Activated T-helper 1 cell treated with Interleukin-2 at 50 U/mL for 16 hours (primary cell): ENCODE measurements at regions not wholly inside any gene's neighbourhood (a gene's known extent, or its start where the extent isn't known, plus 50 kb on each side); places are given as distances from the start of the nearest gene placed in this dataset.

Experiments used
- DNase-seq: peaks from one replicate; pipeline ENCODE4 v3.0.0-alpha.2; 2020; ENCODE audit warnings: low read depth

DNA sequence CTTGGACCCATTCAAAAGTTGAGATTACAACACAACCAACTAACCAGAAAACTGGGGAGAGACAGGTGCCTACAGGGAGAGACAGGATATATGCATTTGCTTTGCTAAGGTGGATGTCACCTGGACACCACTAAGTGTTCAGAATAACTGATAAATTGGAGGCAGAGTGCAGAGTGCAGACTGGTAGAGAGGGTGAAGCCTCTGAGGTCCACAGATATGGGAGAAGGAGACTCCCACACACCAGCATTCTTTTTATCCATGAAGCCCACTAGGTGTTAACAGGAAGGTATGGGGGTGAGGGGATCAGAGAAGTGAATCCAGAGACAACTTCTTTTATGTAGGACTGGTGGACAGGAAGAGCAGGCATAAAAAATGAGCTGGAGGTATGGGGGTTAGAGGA, 1310.0 kb upstream of the ZEB2 start:
- DNase-seq, result no peak

GRCh38 chr2:145827235-145827634, 1307.3 kb upstream of the ZEB2 start:
- no peak for DNase-seq

GRCh38 chr2:145824384-145824783, 1304.5 kb upstream of the ZEB2 start:
- no peak for DNase-seq

GRCh38 chr2:145822892-145823534, 1303.1 kb upstream of the ZEB2 start:
- DNase-seq, result no peak

- DNase-seq, result no peak
Observed at GRCh38 chr2:145820651-145821050, 1300.7 kb upstream of the ZEB2 start.

GRCh38 chr2:145818890-145819504, 1299.1 kb upstream of the ZEB2 start:
- DNase-seq, result no peak

- no peak for DNase-seq
Observed at GRCh38 chr2:145815933-145816332, 1296.0 kb upstream of the ZEB2 start.

DNA sequence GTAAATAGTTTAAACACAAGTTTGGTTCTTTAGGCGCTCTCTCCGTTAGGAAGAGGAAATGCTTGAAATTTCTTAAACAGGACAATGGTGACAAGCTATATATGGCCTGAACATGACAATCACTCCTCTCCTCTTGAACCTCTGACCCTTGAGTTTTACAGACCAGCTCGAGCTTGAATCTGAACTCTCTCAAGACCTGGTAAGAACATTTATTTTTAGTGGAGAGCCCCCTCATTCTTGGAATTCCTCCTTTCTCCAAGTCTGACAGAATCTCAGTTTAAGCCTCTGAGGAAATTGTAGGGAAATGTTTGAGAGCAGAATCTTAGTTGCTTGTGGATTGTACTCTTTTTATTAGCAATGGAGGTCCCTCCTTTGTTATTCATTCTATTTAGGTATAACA, 1293.6 kb upstream of the ZEB2 start:
- no peak for DNase-seq

- DNase-seq, result no peak
Observed at GRCh38 chr2:145812165-145812554, 1292.2 kb upstream of the ZEB2 start.

DNA sequence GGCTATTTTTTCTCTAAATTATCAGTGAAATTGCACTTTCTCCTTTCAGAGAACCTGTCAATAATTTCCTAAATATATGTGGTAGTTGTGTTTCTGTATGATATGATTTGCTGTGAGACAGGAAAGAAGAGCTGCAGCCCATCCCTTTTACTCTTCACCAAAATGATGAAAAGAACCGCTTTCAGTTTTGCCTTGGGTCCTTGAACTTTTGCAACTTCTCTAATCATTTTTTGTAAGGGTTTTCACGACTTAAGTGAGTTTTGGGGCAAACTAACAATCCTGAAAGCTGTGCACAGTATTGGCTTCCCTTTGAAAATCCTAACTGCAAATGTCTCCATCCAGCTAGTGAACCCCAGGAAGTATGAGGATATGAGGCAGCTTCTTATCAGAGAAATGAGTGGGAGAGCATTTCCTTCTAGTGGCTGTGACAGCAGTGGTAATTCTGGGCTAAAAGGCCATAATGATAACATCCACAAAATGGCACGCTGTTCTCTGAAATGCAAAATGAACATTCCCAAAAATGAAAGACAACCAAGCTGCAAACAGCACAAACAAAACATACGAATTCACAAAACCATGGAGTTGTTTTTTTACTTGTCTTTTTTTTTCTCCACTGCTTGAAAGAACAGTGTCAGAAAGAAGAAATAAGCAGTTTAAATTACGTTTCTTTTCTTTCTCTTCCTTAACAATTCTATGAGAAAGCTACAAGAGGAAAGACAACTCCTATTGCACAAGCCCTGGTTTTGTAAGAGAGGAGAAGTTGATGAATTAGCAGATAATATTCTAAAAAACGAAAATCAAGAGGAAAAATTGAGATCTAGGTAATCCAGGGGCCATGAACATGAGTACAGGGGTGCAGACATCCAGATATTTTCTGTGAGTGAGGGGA, 1291.6 kb upstream of the ZEB2 start:
- DNase-seq, result no peak

- no peak for DNase-seq
Observed at GRCh38 chr2:145807968-145808367, 1288.0 kb upstream of the ZEB2 start.

- no peak for DNase-seq
Observed at GRCh38 chr2:145807554-145807953, 1287.6 kb upstream of the ZEB2 start.

DNA sequence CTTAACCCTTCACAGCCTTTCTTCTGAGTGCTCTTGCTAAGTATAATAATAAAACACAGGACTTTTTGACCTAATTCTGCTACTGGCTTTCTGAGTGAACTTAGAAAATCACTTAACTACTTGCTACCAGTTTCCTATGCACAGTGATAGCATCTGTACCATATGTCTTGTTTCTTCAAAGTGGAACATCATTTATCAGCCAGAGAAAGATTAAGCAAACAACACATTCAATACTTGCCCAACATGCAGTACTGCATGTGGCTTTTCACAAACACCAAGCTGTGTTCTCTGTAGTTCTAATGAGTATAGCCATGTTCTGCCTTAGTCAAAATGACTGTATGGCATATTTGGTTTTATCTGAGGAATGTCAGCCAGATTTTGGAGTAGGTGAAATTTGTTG, 1286.6 kb upstream of the ZEB2 start:
- no peak for DNase-seq

DNA sequence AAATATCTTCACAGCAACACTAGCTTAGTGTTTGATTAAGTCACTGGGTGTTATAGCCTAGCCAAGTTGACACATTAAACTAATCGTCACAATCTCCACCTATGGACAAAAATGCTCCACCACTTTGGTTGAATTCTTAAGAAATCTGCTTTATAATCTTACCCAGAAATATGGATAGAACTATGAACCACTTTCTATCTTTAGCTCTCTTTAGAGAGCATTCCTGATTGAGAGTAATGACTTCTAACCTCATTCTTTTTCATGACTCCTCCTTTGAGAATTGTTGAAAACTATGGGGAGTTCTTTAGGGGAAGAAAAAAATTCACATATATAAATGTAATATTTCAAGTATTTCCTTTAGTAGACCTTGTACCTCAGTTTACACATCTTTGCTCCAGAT, 1282.2 kb upstream of the ZEB2 start:
- DNase-seq, result no peak

- DNase-seq, result no peak
Observed at GRCh38 chr2:145801210-145801609, 1281.3 kb upstream of the ZEB2 start.

- no peak for DNase-seq
Observed at GRCh38 chr2:145800151-145801091, 1280.5 kb upstream of the ZEB2 start.

- no peak for DNase-seq
Observed at GRCh38 chr2:145799595-145800108, 1279.7 kb upstream of the ZEB2 start.

DNA sequence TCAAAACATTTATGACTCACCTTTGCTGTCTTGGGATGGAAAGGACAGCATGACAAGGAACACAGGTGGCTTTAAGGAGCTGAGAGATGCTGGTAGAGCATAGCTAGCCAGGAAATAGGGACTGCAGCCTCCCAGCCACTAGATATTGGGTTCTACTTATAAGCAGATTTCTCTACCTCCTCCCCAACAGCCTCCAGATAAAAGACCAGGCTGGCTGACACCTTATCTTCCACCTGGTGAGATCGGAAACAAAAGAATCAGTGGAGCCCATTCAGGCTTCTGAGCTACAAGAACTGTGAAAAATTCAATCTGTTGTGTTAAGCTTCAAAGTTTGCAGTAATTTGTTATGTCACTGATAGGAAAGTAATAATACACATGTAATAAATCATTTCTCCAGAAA, 1278.5 kb upstream of the ZEB2 start:
- no peak for DNase-seq

GRCh38 chr2:145797692-145798091, 1277.8 kb upstream of the ZEB2 start:
- no peak for DNase-seq

DNA sequence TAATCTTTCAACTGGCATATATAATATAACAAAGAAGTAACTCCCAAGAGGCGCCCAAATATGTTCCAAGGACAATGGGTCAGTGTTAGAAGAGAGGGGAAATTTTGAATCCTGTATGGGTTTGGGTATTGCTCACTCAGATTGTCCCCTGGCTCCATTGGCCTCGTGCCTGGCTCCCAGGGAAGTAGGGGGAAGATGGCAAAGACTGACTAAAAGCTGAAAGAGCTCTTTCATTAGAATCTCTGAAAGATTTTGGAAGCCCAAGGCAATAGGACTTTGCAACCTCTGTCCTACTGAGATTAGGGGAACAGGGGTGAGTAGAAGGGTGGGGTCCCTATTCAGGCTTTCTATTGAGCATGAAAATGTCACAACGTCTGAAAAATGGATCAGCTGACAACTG, 1272.8 kb upstream of the ZEB2 start:
- no peak for DNase-seq

- no peak for DNase-seq
Observed at GRCh38 chr2:145789636-145790035, 1269.7 kb upstream of the ZEB2 start.
